Fibroblast of pulmonary artery (primary cell): ENCODE measurements at regions not wholly inside any gene's neighbourhood (a gene's known extent, or its start where the extent isn't known, plus 50 kb on each side); places are given as distances from the start of the nearest gene placed in this dataset.

Experiments
- DNase-seq: peaks from one replicate; pipeline ENCODE4 v3.0.0-alpha.2; 2010; ENCODE audit warnings: low read depth
- H3K4me3 ChIP-seq: replicated peaks from 2 replicates; pipeline ENCODE4 v1.5.1; 2011; ENCODE audit warnings: low read depth, mild to moderate bottlenecking, control low read depth, low read length, moderate library complexity
- CTCF ChIP-seq: IDR thresholded peaks from 2 replicates; pipeline ENCODE4 v1.5.1; 2011; ENCODE audit warnings: mild to moderate bottlenecking, control low read depth, low read length, inconsistent platforms; ENCODE audit errors: missing control alignments

DNA sequence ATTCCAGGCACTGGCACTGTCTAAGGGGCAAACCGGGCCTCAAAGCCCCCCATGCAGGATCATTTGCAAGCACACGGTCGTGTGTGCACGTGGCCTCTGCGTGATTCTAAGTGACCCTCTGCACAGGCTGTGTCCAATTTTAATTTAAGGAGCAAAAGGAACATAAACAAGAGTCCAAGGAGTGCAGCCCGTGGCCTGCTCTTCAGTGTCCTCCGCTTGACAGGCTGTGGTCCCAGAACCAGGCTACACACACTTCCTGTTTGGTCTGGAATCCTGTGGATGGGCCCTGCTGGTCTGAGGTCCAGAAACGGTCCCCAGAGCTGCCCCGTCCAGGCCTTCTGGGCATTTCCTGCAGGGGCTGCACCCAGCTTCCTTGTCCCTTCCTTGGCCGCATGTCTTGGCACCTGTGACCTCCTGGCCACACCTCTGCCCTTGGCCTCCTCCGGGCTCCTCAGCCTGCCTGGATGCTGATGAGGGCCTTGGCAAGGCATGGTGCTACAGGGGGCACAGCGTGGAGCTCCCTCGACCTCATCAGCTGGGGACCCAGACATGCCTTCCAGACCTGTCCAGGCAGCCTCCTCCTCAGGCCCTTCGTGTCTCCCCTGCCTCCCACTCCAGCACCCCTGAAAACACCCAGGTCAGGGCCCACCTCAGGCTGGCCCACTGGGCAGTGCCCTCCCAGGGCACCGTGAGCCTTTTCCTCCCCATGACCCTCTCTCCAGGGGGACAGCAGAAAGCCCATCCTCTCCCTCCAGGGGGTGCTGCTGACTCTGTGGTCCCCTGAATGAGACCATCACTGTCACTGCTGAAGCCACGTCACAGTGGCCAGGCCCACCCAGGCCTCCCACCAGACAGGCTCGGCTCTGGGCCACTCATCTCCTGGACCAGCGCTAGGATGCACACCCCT lies 136.4 kb upstream of the GPC1 start:
- TF ChIP-seq CTCF, result no peak
- H3K4me3 ChIP-seq, result no peak overlapping the region
- DNase-seq, result no peak

- DNase-seq, result no peak
- no peak overlapping the region for H3K4me3 ChIP-seq
- TF ChIP-seq CTCF, result no peak
Measured at GRCh38 chr2:240299710-240300068, 135.8 kb upstream of the GPC1 start.

- no peak overlapping the region for H3K4me3 ChIP-seq
- TF ChIP-seq CTCF, result no peak
- no peak for DNase-seq
Measured at GRCh38 chr2:240300261-240300821, 135.1 kb upstream of the GPC1 start.

- no peak overlapping the region for H3K4me3 ChIP-seq
- no peak for TF ChIP-seq CTCF
- no peak for DNase-seq
Measured at GRCh38 chr2:240300840-240301239, 134.6 kb upstream of the GPC1 start.

- DNase-seq, result no peak
- no peak for TF ChIP-seq CTCF
- H3K4me3 ChIP-seq, result no peak overlapping the region
Measured at GRCh38 chr2:240301256-240301795, 134.1 kb upstream of the GPC1 start.

- H3K4me3 ChIP-seq, result no peak overlapping the region
- DNase-seq, result no peak
- TF ChIP-seq CTCF, result no peak
Measured at GRCh38 chr2:240302041-240302440, 133.4 kb upstream of the GPC1 start.
